ENCODE measurements at regions not wholly inside any gene's neighbourhood (a gene's known extent, or its start where the extent isn't known, plus 50 kb on each side); places are given as distances from the start of the nearest gene placed in this dataset.

- TF ChIP-seq, protein P1, sequence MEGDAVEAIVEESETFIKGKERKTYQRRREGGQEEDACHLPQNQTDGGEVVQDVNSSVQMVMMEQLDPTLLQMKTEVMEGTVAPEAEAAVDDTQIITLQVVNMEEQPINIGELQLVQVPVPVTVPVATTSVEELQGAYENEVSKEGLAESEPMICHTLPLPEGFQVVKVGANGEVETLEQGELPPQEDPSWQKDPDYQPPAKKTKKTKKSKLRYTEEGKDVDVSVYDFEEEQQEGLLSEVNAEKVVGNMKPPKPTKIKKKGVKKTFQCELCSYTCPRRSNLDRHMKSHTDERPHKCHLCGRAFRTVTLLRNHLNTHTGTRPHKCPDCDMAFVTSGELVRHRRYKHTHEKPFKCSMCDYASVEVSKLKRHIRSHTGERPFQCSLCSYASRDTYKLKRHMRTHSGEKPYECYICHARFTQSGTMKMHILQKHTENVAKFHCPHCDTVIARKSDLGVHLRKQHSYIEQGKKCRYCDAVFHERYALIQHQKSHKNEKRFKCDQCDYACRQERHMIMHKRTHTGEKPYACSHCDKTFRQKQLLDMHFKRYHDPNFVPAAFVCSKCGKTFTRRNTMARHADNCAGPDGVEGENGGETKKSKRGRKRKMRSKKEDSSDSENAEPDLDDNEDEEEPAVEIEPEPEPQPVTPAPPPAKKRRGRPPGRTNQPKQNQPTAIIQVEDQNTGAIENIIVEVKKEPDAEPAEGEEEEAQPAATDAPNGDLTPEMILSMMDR (IDR thresholded peaks at IDR 0.05), result no peak
- no peak for TF ChIP-seq EZH2 (IDR thresholded peaks at IDR 0.05; ENCODE audit: borderline replicate concordance, insufficient read depth, low read depth, low read length, poor library complexity, severe bottlenecking)
Measured at GRCh38 chr3:96450699-96451098, 363.7 kb upstream of the EPHA6 start.

Data from B cell (primary cell).